Natural killer cell (primary cell): ENCODE measurements at regions not wholly inside any gene's neighbourhood (a gene's known extent, or its start where the extent isn't known, plus 50 kb on each side); places are given as distances from the start of the nearest gene placed in this dataset.

Experiments
- ATAC-seq, 3 donors: fragments of 150-1000 bp in 2 of 3; fragments of 200-7000 bp in 1 of 3; cut with Tn5 transposase; 1 replicate in 1 of 3; 2 replicates in 2 of 3; pipeline ENCODE4 v1.10.0; 2021; ENCODE audit warnings: mild to moderate bottlenecking in 2 of 3, moderate library complexity in 2 of 3
- DNase-seq, 2 donors: peaks; one replicate each; pipeline versions ENCODE4 v3.0.0 to v3.0.0-alpha.2; 2013 to 2021; ENCODE audit warnings: mixed read lengths in 1 of 2
- H3K27ac ChIP-seq: one replicate; pipeline ENCODE4 v1.5.1; 2013; ENCODE audit warnings: mild to moderate bottlenecking, low read length
- H3K27me3 ChIP-seq: one replicate; pipeline ENCODE4 v1.6.1; 2013; ENCODE audit warnings: low read length; ENCODE audit not compliant: control insufficient read depth, insufficient read depth
- H3K36me3 ChIP-seq: one replicate; pipeline ENCODE4 v1.6.1; 2013; ENCODE audit warnings: low read length; ENCODE audit not compliant: control insufficient read depth, insufficient read depth
- H3K4me1 ChIP-seq: one replicate; pipeline ENCODE4 v1.6.1; 2013; ENCODE audit warnings: low read length; ENCODE audit not compliant: control insufficient read depth, insufficient read depth
- H3K4me3 ChIP-seq: one replicate; pipeline ENCODE4 v1.5.1; 2013; ENCODE audit warnings: low read length
- H3K9me3 ChIP-seq: one replicate; pipeline ENCODE4 v1.6.1; 2013; ENCODE audit warnings: low read length; ENCODE audit not compliant: control insufficient read depth, insufficient read depth
- H3K27ac Mint-ChIP-seq, 2 donors: one replicate each; pipeline ENCODE4 v1.8.0; 2022; ENCODE audit warnings: mild to moderate bottlenecking in 2 of 2, mixed read lengths in 2 of 2, moderate library complexity in 1 of 2
- H3K27me3 Mint-ChIP-seq, 2 donors: one replicate each; pipeline ENCODE4 v1.8.0; 2022; ENCODE audit warnings: low read depth in 2 of 2, mixed read lengths in 2 of 2
- H3K36me3 Mint-ChIP-seq: one replicate; pipeline ENCODE4 v1.8.0; 2022; ENCODE audit warnings: mixed read lengths
- H3K4me1 Mint-ChIP-seq, 2 donors: one replicate each; pipeline ENCODE4 v1.8.0; 2022; ENCODE audit warnings: mixed read lengths in 2 of 2
- H3K4me3 Mint-ChIP-seq: one replicate; pipeline ENCODE4 v1.8.0; 2022; ENCODE audit warnings: mild to moderate bottlenecking, moderate library complexity, mixed read lengths
- H3K9me3 Mint-ChIP-seq, 2 donors: one replicate each; pipeline ENCODE4 v1.8.0; 2022; ENCODE audit warnings: mixed read lengths in 2 of 2
- CTCF ChIP-seq: fragments of 200-600 bp; IDR thresholded peaks from one replicate; pipeline ENCODE4 v1.8.0; 2022; ENCODE audit warnings: antibody characterized with exemption
- WGBS: methylation state at CpG from one replicate; pipeline ENCODE4 v1.1.7; 2013; ENCODE audit warnings: missing lambda C conversion rate; ENCODE audit not compliant: insufficient coverage; 5-methylcytosine and 5-hydroxymethylcytosine counted together
- intact Hi-C: fragments of 100-400 bp; cut with micrococcal nuclease; formaldehyde crosslinking; loops from one replicate; pipeline ENCODE4 v1.14.2; 2022

GRCh38 chr10:33828592-33828991 is 494.1 kb upstream of the NRP1 start:
- no peak for TF ChIP-seq CTCF
- Histone ChIP-seq H3K27me3 (no peaks in the 10 kb centered on the region), H3K36me3 (no peaks in the 10 kb centered on the region), H3K4me3 (no peak overlapping the region), H3K27ac (no peak overlapping the region), H3K4me1 (no peaks in the 10 kb centered on the region), H3K9me3 (no peaks in the 10 kb centered on the region)
- intact Hi-C loops = no loop called here
- H3K4me1 Mint-ChIP-seq = no peaks in the 10 kb centered on the region
- DNase-seq (no peak), ATAC-seq (no peak)
- H3K27ac Mint-ChIP-seq = no peak overlapping the region
- H3K27me3 Mint-ChIP-seq = peaks cover 8 to 22% of the 10 kb centered on the region in 2 donors
- H3K9me3 Mint-ChIP-seq = peaks cover 0 to 2% of the 10 kb centered on the region in 2 donors
- H3K4me3 Mint-ChIP-seq = no peak overlapping the region
- WGBS = 86% methylated on average over 4 of the region's 4 CpGs
- no peaks in the 10 kb centered on the region for H3K36me3 Mint-ChIP-seq

- peaks cover 0 to 2% of the 10 kb centered on the region in 2 donors for H3K9me3 Mint-ChIP-seq
- DNase-seq (no peak), ATAC-seq (no peak)
- no CpG with 5 or more reads among the region's 1 CpG for WGBS
- Histone ChIP-seq H3K27ac (no peak overlapping the region), H3K4me3 (no peak overlapping the region), H3K4me1 (no peaks in the 10 kb centered on the region), H3K27me3 (no peaks in the 10 kb centered on the region), H3K9me3 (no peaks in the 10 kb centered on the region), H3K36me3 (no peaks in the 10 kb centered on the region)
- no peak overlapping the region for H3K4me3 Mint-ChIP-seq
- TF ChIP-seq CTCF = no peak
- H3K4me1 Mint-ChIP-seq = no peaks in the 10 kb centered on the region
- H3K27ac Mint-ChIP-seq = no peak overlapping the region
- no peaks in the 10 kb centered on the region for H3K36me3 Mint-ChIP-seq
- intact Hi-C loops = no loop called here
- peaks cover 4 to 14% of the 10 kb centered on the region in 2 donors for H3K27me3 Mint-ChIP-seq
Measured at GRCh38 chr10:33826186-33826585, 491.7 kb upstream of the NRP1 start.

GRCh38 chr10:33822774-33823173 is 488.3 kb upstream of the NRP1 start:
- WGBS = 74% methylated on average over 3 of the region's 3 CpGs
- H3K36me3 ChIP-seq = no peaks in the 10 kb centered on the region
- Mint-ChIP-seq H3K4me3 (no peak overlapping the region), H3K36me3 (no peaks in the 10 kb centered on the region), H3K4me1 (peaks cover 7 to 9% of the 10 kb centered on the region in 2 donors), H3K9me3 (no peaks in the 10 kb centered on the region), H3K27me3 (peaks cover 4 to 14% of the 10 kb centered on the region in 2 donors), H3K27ac (no peak overlapping the region)
- ATAC-seq (no peak), DNase-seq (no peak)
- no peak overlapping the region for H3K4me3 ChIP-seq
- H3K27ac ChIP-seq = no peak overlapping the region
- TF ChIP-seq CTCF = no peak
- H3K9me3 ChIP-seq = no peaks in the 10 kb centered on the region
- peaks cover 4% of the 10 kb centered on the region for H3K4me1 ChIP-seq
- intact Hi-C loops = no loop called here
- no peaks in the 10 kb centered on the region for H3K27me3 ChIP-seq

GRCh38 chr10:33820531-33820930 is 486.1 kb upstream of the NRP1 start:
- Mint-ChIP-seq H3K9me3 (no peaks in the 10 kb centered on the region), H3K27ac (no peak overlapping the region), H3K4me1 (peaks cover 7 to 9% of the 10 kb centered on the region in 2 donors), H3K4me3 (no peak overlapping the region), H3K36me3 (no peaks in the 10 kb centered on the region), H3K27me3 (peaks cover 0 to 14% of the 10 kb centered on the region in 2 donors)
- intact Hi-C loops = no loop called here
- H3K9me3 ChIP-seq = no peaks in the 10 kb centered on the region
- peaks cover 4% of the 10 kb centered on the region for H3K4me1 ChIP-seq
- no peaks in the 10 kb centered on the region for H3K36me3 ChIP-seq
- H3K27ac ChIP-seq = no peak overlapping the region
- ATAC-seq = no peak
- H3K27me3 ChIP-seq = no peaks in the 10 kb centered on the region
- 95% methylated on average over 2 of the region's 4 CpGs for WGBS
- no peak for DNase-seq
- no peak for TF ChIP-seq CTCF
- H3K4me3 ChIP-seq = no peak overlapping the region
